ENCODE measurements at regions not wholly inside any gene's neighbourhood (a gene's known extent, or its start where the extent isn't known, plus 50 kb on each side); places are given as distances from the start of the nearest gene placed in this dataset.

DNA sequence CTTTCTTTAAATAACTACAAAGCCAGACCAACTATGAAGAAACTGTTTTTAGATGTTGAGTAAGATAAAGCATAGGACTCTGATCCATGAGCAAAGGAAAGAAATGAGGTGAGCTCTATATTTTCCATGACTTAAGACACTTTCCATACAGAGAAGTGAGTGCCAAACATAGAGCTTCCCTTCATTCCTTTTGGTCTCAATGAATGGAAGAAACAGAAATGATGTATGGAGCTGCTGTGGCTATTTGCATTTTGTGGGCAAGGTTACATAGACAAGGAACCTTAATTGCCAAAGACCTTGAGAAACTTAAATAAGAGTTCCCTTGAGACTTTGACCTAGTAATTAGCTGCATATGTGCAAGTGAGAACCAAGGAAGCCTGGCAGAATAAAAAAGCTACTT, 1152.2 kb downstream of the XPNPEP1 start:
- Histone ChIP-seq H3K27me3 (replicated peaks; ENCODE audit: insufficient read depth) (no peaks in the 10 kb centered on the region), H3K4me1 (ENCODE audit: control insufficient read depth in 1 of 2, low read depth in 2 of 2) (no peaks in the 10 kb centered on the region), H3K36me3 (no peaks in the 10 kb centered on the region), H3K27ac (no peak overlapping the region), H3K9me3 (no peaks in the 10 kb centered on the region), H3K4me3 (no peak overlapping the region)
- TF ChIP-seq, protein P1, sequence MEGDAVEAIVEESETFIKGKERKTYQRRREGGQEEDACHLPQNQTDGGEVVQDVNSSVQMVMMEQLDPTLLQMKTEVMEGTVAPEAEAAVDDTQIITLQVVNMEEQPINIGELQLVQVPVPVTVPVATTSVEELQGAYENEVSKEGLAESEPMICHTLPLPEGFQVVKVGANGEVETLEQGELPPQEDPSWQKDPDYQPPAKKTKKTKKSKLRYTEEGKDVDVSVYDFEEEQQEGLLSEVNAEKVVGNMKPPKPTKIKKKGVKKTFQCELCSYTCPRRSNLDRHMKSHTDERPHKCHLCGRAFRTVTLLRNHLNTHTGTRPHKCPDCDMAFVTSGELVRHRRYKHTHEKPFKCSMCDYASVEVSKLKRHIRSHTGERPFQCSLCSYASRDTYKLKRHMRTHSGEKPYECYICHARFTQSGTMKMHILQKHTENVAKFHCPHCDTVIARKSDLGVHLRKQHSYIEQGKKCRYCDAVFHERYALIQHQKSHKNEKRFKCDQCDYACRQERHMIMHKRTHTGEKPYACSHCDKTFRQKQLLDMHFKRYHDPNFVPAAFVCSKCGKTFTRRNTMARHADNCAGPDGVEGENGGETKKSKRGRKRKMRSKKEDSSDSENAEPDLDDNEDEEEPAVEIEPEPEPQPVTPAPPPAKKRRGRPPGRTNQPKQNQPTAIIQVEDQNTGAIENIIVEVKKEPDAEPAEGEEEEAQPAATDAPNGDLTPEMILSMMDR (IDR thresholded peaks at IDR 0.05): no peak
- DNase-seq (ENCODE audit: low spot score) (no peak), ATAC-seq (ENCODE audit: insufficient number of reproducible peaks, low FRiP score, low read depth) (no peak)

DNA sequence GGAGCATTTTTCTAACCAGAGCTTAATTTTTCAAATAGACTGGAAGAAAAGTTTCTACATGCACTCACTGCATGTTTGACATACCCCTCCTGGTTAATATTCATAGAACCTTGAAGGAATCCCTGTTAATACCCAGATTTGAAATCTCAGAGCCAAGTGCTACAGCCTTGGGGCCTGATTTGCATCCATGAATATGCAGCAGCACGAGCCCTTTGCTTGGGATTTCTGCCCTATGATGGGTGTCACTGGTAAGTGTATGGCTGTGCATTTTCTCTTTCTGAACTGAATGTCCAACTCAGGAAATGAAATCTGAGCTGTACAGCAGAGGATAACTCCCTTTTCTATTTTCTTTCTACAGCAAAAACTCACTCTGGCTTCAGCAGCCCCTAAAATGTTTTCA, 1157.5 kb downstream of the XPNPEP1 start:
- H3K4me3 ChIP-seq: no peak overlapping the region
- H3K27me3 ChIP-seq (replicated peaks; ENCODE audit: insufficient read depth): no peaks in the 10 kb centered on the region
- TF ChIP-seq, protein P1 (IDR thresholded peaks at IDR 0.05): no peak
- H3K27ac ChIP-seq: no peak overlapping the region
- H3K36me3 ChIP-seq: no peaks in the 10 kb centered on the region
- H3K4me1 ChIP-seq (ENCODE audit: control insufficient read depth in 1 of 2, low read depth in 2 of 2): no peaks in the 10 kb centered on the region
- ATAC-seq (ENCODE audit: insufficient number of reproducible peaks, low FRiP score, low read depth): no peak
- DNase-seq (ENCODE audit: low spot score): no peak
- no peaks in the 10 kb centered on the region for H3K9me3 ChIP-seq

DNA sequence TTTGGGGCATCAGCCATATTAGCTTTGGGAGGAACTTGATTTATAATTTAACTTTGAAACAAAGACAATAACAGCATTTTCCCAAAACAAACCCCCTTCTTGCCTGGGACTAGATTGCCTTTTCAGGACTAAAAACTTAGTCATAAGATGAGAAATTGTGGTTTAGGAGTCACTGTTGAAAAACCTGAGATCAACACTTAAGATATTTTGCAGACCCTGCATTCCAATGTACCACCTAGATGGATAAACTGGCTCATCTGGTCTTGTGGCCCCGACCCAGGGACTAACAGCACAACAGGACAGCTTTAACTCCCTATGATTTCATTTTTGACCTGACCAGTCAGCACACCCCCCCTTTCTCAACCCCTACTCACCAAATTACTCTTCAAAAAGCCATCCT, 1165.4 kb downstream of the XPNPEP1 start:
- TF ChIP-seq, protein P1 (IDR thresholded peaks at IDR 0.05): no peak
- Histone ChIP-seq H3K9me3 (no peaks in the 10 kb centered on the region), H3K4me3 (no peak overlapping the region), H3K36me3 (no peaks in the 10 kb centered on the region), H3K4me1 (ENCODE audit: control insufficient read depth in 1 of 2, low read depth in 2 of 2) (no peaks in the 10 kb centered on the region), H3K27me3 (replicated peaks; ENCODE audit: insufficient read depth) (no peaks in the 10 kb centered on the region), H3K27ac (no peak overlapping the region)
- no peak for ATAC-seq (ENCODE audit: insufficient number of reproducible peaks, low FRiP score, low read depth)
- no peak for DNase-seq (ENCODE audit: low spot score)

DNA sequence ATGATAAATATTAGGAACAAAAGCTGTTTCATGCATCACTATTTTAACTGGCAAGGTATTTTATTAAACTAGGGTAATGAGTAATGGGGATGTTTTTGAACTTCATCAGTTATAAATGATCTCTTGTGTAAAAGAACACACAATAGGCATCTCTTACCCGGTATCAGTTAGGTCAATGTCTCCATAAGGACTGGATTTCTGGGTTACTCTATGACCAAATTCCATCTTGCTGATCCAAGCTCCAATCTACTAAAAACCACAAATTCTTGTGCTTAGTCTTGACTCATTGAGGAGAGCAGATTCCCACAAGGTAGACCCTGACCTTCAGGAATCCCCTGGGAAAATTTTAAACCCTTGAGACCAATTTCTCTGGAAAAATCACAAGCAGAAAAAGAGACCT, 1167.7 kb downstream of the XPNPEP1 start:
- no peak overlapping the region for H3K27ac ChIP-seq
- no peaks in the 10 kb centered on the region for H3K36me3 ChIP-seq
- no peaks in the 10 kb centered on the region for H3K9me3 ChIP-seq
- TF ChIP-seq, protein P1 (IDR thresholded peaks at IDR 0.05): no peak
- no peak for DNase-seq (ENCODE audit: low spot score)
- H3K27me3 ChIP-seq (replicated peaks; ENCODE audit: insufficient read depth): no peaks in the 10 kb centered on the region
- no peak overlapping the region for H3K4me3 ChIP-seq
- no peak for ATAC-seq (ENCODE audit: insufficient number of reproducible peaks, low FRiP score, low read depth)
- H3K4me1 ChIP-seq (ENCODE audit: control insufficient read depth in 1 of 2, low read depth in 2 of 2): no peaks in the 10 kb centered on the region

DNA sequence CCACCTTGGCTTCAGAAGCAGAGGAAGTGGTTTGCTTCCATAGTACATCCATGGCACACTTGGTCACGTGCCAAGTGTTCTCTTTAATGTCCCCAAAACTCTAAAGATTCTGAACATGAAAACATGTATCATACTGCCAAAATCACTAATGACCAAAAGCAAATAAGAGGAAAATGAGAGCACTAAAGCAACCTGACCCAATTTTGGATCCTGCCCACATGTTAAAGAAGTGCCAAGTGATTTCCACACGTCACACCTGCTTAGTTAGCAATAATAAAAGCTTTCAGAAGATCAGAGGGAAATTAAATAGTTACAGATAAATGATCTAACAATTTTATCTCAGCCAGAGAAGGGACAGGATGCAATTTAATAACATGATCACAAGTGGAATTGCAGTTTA, 1170.0 kb downstream of the XPNPEP1 start:
- DNase-seq (ENCODE audit: low spot score): no peak
- Histone ChIP-seq H3K9me3 (no peaks in the 10 kb centered on the region), H3K27ac (no peak overlapping the region), H3K4me1 (ENCODE audit: control insufficient read depth in 1 of 2, low read depth in 2 of 2) (no peaks in the 10 kb centered on the region), H3K36me3 (no peaks in the 10 kb centered on the region), H3K4me3 (no peak overlapping the region), H3K27me3 (replicated peaks; ENCODE audit: insufficient read depth) (no peaks in the 10 kb centered on the region)
- no peak for ATAC-seq (ENCODE audit: insufficient number of reproducible peaks, low FRiP score, low read depth)
- TF ChIP-seq, protein P1 (IDR thresholded peaks at IDR 0.05): no peak
